ENCODE measurements at regions not wholly inside any gene's neighbourhood (a gene's known extent, or its start where the extent isn't known, plus 50 kb on each side); places are given as distances from the start of the nearest gene placed in this dataset.
"Not testable (repeated sequence)": the region's sequence is repeated elsewhere in the genome, so short reads cannot be mapped to it uniquely, and the experiment has no call there.

DNA sequence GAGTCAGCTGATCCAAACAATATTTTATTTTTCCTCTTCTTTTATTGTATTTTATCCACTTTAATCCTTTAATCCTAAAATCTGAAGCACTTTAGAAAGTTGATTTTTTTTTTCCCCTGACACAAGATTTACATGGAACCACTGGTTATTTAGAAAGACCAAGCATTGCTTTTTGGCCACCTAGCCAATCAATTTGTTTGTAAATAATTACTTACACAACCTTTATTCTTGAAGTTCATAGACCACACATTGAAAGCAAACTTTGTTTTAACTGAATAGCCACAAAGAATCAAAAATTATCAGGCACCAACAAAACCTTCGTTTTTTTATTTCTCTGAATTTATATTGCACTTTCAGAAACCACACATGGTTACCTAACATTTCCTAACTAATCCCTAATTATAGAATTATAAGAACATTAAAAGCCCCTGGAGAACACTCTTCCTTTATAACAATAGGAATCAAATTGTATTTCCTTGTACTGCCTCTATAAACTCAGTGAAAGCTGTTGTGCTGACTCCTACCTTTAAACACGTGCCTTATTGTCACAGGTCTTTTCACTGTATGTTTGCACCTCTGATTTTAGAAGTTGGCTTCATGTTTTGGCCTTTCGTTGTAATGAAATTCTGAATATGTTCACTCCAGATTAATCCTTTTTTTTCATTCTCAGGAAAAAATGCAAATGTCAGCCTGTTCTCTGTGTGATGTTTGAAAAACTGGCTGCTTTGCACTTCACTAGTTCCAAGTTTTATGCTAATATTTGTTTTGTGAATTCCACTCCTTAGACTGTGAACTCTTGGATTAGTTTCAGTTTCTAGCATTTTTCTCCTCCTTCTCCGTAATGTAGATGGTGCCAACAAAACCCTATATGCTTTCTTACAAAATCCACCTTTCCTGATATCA is 1511.9 kb downstream of the REEP3 start:
- DNase-seq (ENCODE audit: low read depth in 2 of 2) = no peak

DNA sequence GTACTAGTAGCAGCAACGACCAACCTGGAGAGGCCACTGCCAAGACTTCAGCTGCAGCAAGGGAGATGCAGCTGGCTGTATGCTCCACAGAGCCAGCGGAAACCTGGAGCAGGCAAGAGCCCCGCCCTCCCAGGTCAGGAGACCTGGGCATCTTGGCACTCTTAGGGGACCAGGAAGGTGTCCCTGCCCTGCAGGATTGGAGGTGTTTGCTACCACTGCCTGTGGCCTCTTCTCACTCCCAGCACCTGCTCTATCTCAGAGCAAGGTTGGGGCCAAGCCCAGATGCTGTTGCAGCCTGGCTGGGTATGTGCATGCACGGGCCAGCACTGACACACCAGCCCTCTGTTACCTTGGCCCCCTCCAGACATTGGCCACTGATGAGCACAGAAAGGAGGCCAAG is 1512.8 kb downstream of the REEP3 start:
- DNase-seq (ENCODE audit: low read depth in 2 of 2) = no peak

DNA sequence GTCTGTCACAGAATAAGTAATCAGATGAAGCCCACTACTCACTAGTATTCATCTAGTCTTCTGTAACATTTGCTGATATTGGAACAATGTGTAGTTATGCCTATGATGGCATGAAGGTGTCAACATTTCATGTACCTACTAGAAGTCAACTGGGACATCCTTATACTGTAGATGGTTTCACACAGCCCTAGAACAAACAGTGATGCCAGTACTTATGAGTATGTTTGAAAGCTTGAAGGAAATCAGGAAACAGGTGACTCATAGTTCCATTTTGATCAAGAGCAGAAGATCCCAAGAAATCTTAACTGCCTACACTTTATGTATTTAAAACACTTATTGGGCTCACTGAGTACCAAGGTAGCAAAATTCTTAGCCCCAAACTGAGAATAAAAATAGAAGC is 1519.6 kb downstream of the REEP3 start:
- DNase-seq (ENCODE audit: low read depth in 2 of 2) = no peak

DNA sequence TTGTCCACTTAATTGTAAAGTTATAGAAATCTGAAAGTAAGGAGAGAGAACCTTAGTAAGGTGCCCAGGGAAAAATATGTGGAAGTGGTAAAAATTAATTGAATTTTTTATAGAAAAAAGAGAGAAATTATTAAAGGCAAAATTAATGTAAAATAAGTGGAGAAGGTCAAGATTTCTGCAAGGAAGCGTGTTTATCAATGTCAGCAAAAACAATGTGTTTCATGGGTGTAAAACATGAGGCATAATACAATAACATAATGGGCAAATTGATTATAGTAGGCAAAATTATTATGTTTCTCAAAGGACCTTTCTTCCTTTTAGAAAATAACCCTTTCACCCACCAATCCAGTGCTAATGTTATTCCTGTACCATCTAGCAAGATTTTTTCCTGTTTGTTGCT is 1520.1 kb downstream of the REEP3 start:
- DNase-seq (ENCODE audit: low read depth in 2 of 2) = no peak

DNA sequence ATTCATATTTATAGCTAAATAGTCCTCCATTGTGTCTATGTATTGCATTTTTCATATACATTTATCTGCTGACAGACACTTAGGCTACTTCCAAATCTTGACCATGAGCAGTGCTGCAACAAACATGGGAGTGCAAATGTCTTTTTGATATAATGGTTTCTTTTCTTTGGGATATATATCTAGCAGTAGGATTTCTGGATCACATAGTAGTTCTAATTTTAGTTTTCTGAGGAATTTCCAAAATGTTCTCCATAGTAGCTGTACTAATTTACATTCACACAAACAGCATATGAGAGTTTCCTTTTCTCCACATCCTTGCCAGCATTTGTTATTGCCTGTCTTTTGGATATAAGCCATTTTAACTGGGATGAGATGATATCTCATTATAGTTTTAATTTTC is 1521.3 kb downstream of the REEP3 start:
- DNase-seq (ENCODE audit: low read depth in 2 of 2) = no peak

DNA sequence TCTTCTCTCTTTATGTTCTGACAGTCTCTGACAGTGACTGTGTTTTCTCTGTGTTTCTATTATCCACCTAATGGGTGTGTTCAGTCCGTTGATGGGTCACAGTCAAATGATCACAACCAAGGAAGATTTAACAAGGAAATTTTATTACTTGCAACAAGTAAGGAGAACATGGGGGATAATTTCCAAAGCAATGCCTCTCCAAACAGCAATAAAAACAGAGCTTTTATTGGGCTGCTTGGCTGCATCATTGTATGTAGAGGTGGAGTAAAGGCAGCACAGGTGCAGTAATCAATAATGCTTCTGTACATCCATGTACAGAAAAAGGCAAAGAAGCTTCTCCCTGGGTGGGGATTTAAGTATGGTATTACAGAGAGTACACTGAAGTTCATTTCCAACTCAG is 1525.6 kb downstream of the REEP3 start:
- no peak for DNase-seq (ENCODE audit: low read depth in 2 of 2)

DNA sequence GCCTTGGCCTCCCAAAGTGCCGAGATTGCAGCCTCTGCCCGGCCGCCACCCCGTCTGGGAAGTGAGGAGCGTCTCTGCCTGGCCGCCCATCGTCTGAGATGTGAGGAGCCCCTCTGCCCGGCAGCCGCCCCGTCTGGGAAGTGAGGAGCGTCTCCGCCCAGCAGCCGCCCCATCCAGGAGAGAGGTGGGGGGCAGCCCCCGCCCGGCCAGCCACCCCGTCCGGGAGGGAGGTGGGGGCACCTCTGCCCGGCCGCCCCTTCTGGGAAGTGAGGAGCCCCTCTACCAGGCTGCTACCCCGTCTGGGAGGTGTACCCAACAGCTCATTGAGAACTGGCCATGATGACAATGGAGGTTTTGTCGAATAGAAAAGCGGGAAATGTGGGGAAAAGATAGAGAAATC is 1530.9 kb downstream of the REEP3 start:
- DNase-seq (ENCODE audit: low read depth in 2 of 2) = not testable (repeated sequence)

DNA sequence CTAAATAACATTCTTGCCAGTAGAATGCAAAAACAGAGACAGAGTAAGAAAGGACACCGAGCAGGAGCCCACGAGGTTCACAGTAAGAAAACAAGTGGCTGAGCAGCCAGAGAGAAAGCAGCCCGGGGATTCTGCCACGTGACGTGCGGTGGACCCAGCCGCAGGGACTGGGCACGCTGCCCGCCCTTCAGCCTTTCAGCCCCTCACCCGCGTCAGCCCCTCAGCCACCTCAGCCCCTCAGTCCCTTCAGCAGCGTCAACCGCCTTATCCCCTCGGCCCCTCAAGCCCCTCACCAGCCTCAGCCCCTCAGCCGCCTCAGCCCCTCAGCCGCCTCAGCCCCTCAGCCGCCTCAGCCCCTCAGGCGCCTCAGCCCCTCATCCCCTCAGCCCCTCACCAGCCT is 1532.2 kb downstream of the REEP3 start:
- DNase-seq (ENCODE audit: low read depth in 2 of 2) = not testable (repeated sequence)

DNA sequence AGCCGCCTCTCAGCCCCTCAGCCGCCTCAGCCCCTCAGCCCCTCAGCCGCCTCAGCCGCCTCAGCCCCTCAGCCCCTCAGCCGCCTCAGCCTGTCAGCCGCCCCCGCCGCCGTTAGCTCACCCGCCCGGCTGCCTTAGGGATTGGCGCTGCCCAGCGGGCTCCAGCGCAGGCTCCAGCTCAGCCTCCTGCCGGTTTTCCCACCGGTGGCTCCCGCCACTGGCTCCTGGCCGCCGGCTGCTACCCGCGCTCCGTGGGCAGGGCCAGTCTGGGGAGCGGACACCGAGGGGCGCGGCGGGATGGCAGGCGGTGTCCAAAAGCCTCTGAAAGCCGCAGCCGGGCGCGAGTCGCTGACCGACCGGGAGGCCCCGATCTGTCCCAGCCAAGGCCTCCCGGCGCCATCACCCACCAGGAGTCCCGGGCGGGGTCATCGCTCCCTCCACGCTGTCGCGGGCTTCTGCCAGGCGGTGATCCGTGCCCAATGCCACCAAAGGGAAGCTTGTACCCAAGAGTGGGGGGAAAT is 1532.7 kb downstream of the REEP3 start:
- DNase-seq (ENCODE audit: low read depth in 2 of 2) = not testable (repeated sequence)

DNA sequence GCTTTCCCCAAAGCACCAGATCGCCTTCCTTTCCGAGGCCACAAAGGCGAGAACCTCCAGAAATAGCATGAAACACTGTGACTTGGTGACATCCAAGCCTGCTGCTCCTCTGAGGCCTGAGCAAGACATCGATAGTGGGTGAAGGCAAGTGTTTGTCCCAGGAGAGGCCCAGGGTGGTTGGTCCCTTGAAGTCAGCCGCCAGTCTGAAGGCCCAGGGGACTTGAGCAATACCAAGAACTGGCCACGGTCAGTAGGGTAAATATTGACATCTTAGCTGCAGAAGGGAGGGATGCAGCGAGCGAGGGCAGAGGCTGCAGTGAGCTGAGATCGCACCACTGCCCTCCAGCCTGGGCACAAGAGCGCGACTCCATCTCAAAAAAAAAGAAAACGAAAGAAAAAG is 1533.5 kb downstream of the REEP3 start:
- not testable (repeated sequence) for DNase-seq (ENCODE audit: low read depth in 2 of 2)

DNA sequence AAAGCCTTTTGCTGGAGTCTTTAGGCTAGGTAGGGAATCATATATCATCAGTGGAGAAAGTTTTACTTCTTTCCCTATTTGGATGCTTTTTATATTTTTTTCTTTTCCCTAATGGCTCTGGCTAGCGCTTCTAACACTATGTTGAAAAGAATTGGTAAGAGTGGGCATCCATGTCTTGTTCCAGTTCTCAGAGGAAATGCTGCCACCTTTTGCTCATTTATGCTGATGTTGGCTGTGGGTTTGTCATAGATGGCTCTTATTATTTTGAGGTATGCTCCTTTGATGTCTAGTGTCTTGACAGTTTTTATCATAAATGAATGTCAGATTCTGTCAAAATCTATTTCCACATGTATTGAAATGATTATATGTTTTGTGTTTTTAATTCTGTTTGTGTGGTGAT is 1544.1 kb downstream of the REEP3 start:
- DNase-seq (ENCODE audit: low read depth in 2 of 2) = no peak

DNA sequence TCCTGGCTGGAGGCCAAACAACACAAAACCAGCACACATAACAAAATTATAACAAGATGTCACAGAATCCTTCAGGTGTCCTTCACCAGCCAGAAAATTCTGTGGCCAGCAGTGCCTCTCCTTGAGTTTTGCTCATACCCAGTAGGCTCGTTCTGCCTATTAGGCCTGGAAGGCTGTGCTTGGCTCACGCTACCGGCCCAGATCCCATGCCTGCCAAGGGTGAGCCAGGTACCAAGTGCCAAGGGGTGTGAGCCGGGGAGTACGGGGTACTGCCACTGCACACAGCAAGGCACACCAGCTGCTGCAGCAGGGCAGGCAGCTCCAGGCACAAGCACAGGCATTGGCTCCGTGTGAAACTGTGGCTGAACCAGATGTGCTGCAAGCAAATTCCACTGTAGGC is 1562.0 kb downstream of the REEP3 start:
- no peak for DNase-seq (ENCODE audit: low read depth in 2 of 2)

DNA sequence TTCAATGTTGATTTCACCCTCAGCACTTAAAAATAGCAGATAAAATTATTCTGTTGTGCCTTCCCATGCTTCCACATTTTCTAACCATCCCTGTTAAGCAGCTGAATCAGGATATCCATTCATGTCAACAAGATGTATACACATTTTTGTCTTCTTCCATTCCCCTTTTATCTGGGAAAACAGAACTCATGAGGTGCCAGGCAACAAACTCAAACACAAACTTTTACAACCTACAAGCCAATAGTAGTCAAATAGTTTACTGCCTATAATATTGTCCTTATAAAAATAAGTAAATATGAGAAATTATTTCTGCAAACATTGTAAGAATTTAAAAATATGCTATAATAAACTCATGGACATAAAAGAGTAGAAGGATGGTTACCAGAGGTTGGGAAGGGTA is 1569.8 kb downstream of the REEP3 start:
- no peak for DNase-seq (ENCODE audit: low read depth in 2 of 2)

DNA sequence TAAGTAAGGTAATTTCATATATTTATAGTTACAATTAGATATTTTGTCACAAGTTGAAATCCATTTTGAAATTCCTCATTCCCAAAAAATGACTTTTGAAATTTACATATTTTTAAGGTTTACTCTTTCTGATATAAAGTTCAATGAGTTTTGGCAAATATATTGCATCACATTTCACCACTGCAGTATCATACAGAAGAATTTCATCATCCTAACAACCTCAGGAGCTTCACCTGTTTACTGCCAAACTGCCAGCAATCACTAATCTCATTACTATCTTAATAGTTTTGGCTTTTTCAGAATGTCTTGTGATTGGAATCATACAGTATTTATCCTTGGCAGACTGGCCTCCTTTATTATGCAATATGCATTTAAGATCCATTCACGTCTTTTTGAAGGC is 1578.9 kb downstream of the REEP3 start:
- no peak for DNase-seq (ENCODE audit: low read depth in 2 of 2)

DNA sequence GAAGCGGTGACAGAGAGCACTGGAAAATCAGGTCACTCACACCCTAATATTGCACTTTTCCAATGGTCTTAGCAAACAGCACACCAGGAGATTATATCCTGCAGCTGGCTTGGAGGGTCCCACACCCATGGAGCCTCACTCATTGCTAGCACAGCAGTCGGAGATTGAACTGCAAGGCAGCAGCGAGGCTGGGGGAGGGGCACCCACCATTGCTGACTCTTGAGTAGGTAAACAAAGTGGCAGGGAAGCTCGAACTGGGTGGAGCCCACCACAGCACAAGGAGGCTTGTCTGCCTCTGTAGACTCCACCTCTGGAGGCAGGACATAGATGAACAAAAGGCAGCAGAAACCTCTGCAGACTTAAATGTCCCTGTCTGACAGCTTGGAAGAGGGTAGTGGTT is 1579.7 kb downstream of the REEP3 start:
- DNase-seq (ENCODE audit: low read depth in 2 of 2) = not testable (repeated sequence)

DNA sequence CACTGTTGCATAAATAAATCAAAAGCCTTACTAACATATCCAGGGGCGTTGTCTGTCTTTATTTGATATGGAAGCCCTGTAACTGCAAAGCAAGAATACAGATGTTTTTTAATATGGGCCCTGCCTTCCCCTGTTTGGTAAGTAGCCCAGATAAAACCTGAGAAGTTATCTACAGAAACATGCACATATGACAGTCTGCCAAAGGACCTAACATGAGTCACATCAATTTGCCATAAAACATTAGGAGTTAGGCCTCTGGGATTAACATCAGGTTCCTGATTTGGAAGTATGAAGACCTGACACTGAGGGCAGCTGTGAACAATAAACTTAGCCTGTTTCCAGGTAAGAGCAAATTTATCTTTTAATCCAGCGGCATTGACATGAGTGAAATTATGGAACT is 1588.8 kb downstream of the REEP3 start:
- DNase-seq (ENCODE audit: low read depth in 2 of 2) = no peak

DNA sequence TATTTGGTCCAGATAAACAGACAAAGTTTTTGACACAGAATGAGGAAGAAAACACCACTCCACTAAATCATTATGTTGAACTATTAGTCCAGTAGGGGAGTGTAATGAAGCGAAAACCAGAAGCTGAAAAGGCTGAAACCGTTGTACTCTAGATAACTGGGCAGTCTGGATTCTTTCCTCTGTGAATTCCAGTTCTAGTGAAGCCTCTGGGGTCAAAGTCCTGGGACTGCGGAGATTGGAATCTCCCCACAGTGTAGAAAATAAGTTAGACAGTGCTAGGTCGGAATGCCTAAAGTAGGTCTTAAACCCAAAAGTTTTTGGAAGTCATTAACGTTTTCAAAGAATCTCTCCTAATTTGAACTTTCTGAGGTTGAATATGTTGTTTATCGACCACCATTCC is 1589.9 kb downstream of the REEP3 start:
- DNase-seq (ENCODE audit: low read depth in 2 of 2) = not testable (repeated sequence)

DNA sequence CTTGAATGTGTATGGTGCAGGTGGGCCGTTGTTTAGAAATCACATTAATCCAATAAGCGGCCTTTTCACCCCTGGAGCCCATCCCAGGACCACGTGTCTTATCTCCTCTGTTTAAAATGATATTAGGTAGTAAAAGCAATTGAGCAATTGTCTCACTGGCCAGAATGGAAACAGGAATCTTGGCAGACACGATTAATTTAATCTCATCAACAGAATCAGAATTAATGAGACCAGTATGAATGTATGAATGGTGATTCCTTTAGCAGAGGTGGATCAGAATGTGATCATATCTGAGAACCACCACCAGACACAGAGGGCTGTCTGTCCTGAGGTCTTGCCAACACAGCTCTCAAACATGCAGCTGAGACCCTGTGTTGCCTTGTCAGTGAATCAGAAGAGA is 1591.4 kb downstream of the REEP3 start:
- DNase-seq (ENCODE audit: low read depth in 2 of 2) = no peak

DNA sequence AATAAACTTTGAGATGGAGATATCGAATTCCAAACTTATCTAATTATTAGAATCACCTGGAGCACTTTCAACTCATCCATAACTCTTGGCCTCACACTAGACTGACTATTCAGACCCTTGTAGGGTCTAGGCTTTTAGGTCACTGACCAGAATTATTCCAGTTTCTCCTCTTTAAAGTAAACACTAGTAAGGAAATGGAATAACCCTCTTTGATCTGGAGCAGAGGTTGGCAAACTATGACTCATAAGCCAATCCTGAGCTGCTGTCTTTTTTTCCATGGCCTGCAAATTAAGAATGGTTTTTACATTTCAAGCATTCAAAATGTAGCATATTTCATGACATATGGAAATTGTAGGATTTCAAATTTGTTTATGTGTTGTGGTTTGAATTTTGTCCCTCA is 1601.9 kb downstream of the REEP3 start:
- DNase-seq (ENCODE audit: low read depth in 2 of 2) = no peak

DNA sequence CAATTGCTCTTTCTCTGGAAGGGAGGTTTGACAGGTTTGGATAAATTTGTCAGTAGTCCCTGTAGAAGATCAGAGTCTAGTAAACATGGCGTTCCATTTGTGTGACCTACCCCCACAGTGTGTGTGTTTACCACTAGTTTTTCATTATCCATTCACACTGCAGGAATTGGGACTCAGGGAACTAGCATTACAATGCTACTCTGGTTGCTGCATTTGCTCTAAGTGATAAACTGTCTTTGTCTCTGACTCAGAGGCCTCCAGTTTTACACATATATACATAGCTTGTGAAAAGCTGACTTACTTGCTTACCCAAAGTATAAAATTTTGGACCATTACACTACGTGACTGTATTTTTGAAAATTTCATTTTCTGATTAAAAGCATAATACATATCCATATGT is 1604.0 kb downstream of the REEP3 start:
- DNase-seq (ENCODE audit: low read depth in 2 of 2) = no peak

DNA sequence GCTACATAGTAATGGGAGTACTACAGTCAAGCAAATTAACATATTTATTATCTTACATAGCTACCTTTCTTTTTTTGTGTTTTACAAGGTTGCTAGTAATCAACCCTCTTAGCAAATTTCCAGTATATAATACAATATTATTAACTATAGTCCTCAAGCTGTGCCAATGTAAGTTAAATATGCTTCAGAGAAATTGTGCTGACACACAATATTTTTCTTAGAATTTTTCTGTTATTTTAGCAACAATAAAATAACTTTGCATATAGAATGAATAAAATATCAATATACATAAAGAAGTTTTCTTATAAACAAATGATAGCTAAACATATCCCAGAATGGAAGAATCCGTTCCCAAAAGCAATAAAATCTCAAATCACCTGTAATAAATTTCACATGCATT is 1605.1 kb downstream of the REEP3 start:
- no peak for DNase-seq (ENCODE audit: low read depth in 2 of 2)

DNA sequence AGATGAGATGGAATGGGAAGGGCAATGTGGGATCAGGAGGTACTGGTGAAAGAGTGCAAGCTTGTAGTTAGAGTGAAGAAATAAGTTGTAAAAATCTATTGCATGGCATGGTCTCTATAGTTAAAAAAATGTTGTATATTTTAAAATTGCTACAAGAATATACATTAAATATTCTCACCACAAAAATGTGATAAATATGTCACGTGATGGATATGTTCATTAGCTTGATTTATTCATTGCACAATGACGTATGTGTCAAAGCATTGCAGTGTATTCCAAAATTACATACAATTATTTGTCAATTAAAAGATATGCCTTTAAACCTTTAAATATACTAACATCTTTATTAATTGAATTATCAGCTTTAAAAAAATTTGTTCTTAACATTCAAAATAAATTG is 1607.1 kb downstream of the REEP3 start:
- no peak for DNase-seq (ENCODE audit: low read depth in 2 of 2)

DNA sequence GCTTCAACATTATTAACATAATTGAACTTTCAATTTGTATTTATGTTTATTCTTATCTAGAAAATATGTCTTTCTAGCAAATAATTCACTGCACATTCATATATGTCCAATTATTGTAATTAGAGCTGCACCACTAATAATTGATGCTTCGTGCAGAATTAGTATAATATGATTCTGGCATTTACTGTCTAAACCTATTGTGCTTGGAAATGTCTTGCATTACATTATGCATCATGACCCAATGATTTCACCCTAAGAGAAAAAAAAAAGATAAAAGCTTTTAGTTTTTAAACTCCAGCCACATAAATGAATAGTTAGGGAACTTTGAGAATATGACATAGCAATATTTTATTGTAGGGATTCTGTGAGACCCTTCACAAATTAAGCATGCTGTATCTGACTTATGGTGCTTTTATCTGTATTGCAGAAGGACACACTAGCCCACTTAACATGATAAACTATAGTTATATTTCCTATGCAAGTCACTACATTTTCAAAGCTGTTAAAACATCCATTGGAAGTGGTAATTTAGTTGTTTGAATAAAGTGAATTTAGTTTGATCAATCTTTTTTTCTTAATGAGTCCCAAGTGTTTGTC is 1609.1 kb downstream of the REEP3 start:
- no peak for DNase-seq (ENCODE audit: low read depth in 2 of 2)

All from stimulated activated CD4-positive, alpha-beta T cell treated with anti-CD3 and anti-CD28 coated beads, Interleukin-1b, Interleukin-23, amount 100 ng/mL, for 1 hour (primary cell).